GM23248 (cell line): ENCODE measurements at regions not wholly inside any gene's neighbourhood (a gene's known extent, or its start where the extent isn't known, plus 50 kb on each side); places are given as distances from the start of the nearest gene placed in this dataset.
A peak's percentile ranks its signal among the peaks of the same experiment; 100 is the strongest.

ENCODE experiments used
- DNase-seq: peaks from one replicate; pipeline ENCODE4 v3.0.0-alpha.2; 2015
- H2AFZ ChIP-seq: fragments of 200-600 bp; sonication (generic); 2 replicates; pipeline ENCODE4 v1.6.1; 2016; ENCODE audit warnings: antibody characterized with exemption
- H3F3A ChIP-seq: fragments of 200-600 bp; sonication (generic); 2 replicates; pipeline ENCODE4 v1.6.1; 2016; ENCODE audit warnings: mild to moderate bottlenecking, antibody characterized with exemption, mixed run types; ENCODE audit not compliant: insufficient read depth
- H3K27ac ChIP-seq: fragments of 200-600 bp; sonication (generic); 2 replicates; pipeline ENCODE4 v1.5.1; 2016; ENCODE audit warnings: mild to moderate bottlenecking
- H3K27me3 ChIP-seq: fragments of 200-600 bp; sonication (generic); replicated peaks from 2 replicates; pipeline ENCODE4 v1.6.1; 2016; ENCODE audit warnings: mild to moderate bottlenecking; ENCODE audit not compliant: insufficient read depth
- H3K36me3 ChIP-seq: fragments of 200-600 bp; sonication (generic); 2 replicates; pipeline ENCODE4 v1.6.1; 2016; ENCODE audit warnings: low read depth, mild to moderate bottlenecking
- H3K4me1 ChIP-seq: fragments of 200-600 bp; sonication (generic); 2 replicates; pipeline ENCODE4 v1.6.1; 2016; ENCODE audit warnings: mild to moderate bottlenecking; ENCODE audit not compliant: insufficient read depth
- H3K4me2 ChIP-seq: fragments of 200-600 bp; sonication (generic); one replicate; pipeline ENCODE4 v1.6.1; 2016; ENCODE audit warnings: mild to moderate bottlenecking; ENCODE audit not compliant: unreplicated experiment
- H3K4me3 ChIP-seq: fragments of 200-600 bp; sonication (generic); 2 replicates; pipeline ENCODE4 v1.5.1; 2016; ENCODE audit warnings: mild to moderate bottlenecking
- H3K79me2 ChIP-seq: fragments of 200-600 bp; sonication (generic); 2 replicates; pipeline ENCODE4 v1.6.1; 2016; ENCODE audit warnings: mild to moderate bottlenecking; ENCODE audit not compliant: insufficient read depth
- H3K9ac ChIP-seq: fragments of 200-600 bp; sonication (generic); 2 replicates; pipeline ENCODE4 v1.6.1; 2016; ENCODE audit warnings: mild to moderate bottlenecking
- H3K9me2 ChIP-seq: fragments of 200-600 bp; sonication (generic); 2 replicates; pipeline ENCODE4 v1.6.1; 2016; ENCODE audit warnings: mixed run types, mild to moderate bottlenecking, moderate library complexity; ENCODE audit not compliant: insufficient read depth
- H3K9me3 ChIP-seq: fragments of 200-600 bp; sonication (generic); one replicate; pipeline ENCODE4 v1.6.1; 2017; ENCODE audit warnings: low read depth
- H4K20me1 ChIP-seq: fragments of 200-600 bp; sonication (generic); 2 replicates; pipeline ENCODE4 v1.6.0; 2016; ENCODE audit not compliant: insufficient read depth
- EZH2 ChIP-seq: fragments of 200-600 bp; sonication (generic); IDR thresholded peaks from 2 replicates; pipeline ENCODE4 v1.6.1; 2018; ENCODE audit warnings: antibody characterized with exemption, mild to moderate bottlenecking; ENCODE audit not compliant: insufficient read depth, poor library complexity, severe bottlenecking
- EZH2phosphoT487 ChIP-seq: fragments of 200-600 bp; sonication (generic); IDR thresholded peaks from 2 replicates; pipeline ENCODE4 v1.6.1; 2018; ENCODE audit warnings: antibody characterized with exemption, moderate library complexity, mild to moderate bottlenecking, low read depth; ENCODE audit not compliant: insufficient read depth
- WGBS, 2 experiments: methylation state at CpG; one replicate each; pipeline ENCODE4 v1.1.6; 2015 to 2017; ENCODE audit warnings: low lambda C conversion rate in 2 of 2, low coverage in 1 of 2; ENCODE audit errors: missing lambda C conversion rate in 2 of 2; 5-methylcytosine and 5-hydroxymethylcytosine counted together
- in situ Hi-C: fragments of 300-500 bp; cut with MboI; formaldehyde crosslinking; loops from 2 replicates; pipeline ENCODE4 v1.15.0; 2020

DNA sequence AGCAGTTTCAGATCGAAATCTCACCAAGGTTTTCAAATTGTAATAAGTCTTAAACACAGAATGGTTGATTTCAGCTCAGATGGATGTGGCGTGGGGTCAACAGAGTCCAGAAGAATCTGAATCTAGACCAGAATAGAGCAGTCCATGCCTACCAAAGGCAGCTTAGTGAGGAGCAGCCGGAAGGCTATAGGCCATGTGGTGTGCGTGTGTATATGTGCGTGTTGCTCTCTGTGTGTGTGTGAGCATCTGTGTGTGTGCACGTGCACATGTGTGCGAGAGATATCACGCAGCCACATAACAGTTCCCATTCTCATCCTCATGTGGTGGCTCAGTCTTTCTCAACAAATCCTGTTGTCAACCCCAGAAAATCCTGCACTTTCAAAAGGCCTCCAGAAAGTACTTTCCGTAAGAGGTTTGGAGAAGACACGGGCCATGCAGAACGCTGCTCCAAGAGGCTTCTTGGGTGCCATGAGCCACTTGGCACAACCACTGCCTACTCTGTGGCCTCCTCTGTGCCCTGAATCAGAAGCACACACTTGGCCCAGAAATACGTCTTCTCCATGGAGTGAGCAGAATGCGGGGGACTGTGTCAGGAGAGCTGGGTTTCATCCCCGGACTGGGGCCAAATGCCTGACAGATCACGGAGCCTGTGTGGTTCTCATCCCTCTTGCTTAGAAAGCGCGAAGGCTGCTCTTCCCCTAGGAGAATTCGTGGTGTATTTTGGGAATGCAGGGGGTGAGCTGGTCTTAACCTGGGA is 67.3 kb downstream of the ACKR3 start:
- TF ChIP-seq EZH2 = no peak
- TF ChIP-seq EZH2phosphoT487 = no peak
- in situ Hi-C loops = no loop called here
- no peak overlapping the region for H2AFZ ChIP-seq
- DNase-seq = no peak
- H3K4me2 ChIP-seq = no peak overlapping the region
- H3K4me3 ChIP-seq = no peak overlapping the region
- H3K79me2 ChIP-seq = no peaks in the 10 kb centered on the region
- no peak overlapping the region for H3K9ac ChIP-seq
- peaks cover 4% of the 10 kb centered on the region; the same call in 1 of the 2 replicates for H3F3A ChIP-seq
- H3K27me3 ChIP-seq = 0 out of 2 replicates have a peak, but pooled peaks cover 2% of the 10 kb centered on the region
- H3K27ac ChIP-seq = no peak overlapping the region
- H3K9me2 ChIP-seq = no peaks in the 10 kb centered on the region
- no peaks in the 10 kb centered on the region for H3K9me3 ChIP-seq
- peaks cover 3% of the 10 kb centered on the region; the same call in 1 of the 2 replicates for H3K4me1 ChIP-seq
- no peaks in the 10 kb centered on the region for H4K20me1 ChIP-seq
- WGBS, 2 experiments = 62 to 64% methylated on average over 18 of the region's 18 CpGs
- H3K36me3 ChIP-seq = no peaks in the 10 kb centered on the region

- WGBS, 2 experiments = 25 to 29% methylated on average over 6 of the region's 6 CpGs
- Histone ChIP-seq H3K9me2 (no peaks in the 10 kb centered on the region), H2AFZ (no peak overlapping the region), H4K20me1 (no peaks in the 10 kb centered on the region), H3K9me3 (no peaks in the 10 kb centered on the region), H3K27me3 (no peaks in the 10 kb centered on the region), H3K4me1 (peaks cover 10% of the 10 kb centered on the region; the same call in 1 of the 2 replicates), H3F3A (peaks cover 9% of the 10 kb centered on the region), H3K9ac (no peak overlapping the region), H3K4me2 (no peak overlapping the region), H3K79me2 (no peaks in the 10 kb centered on the region), H3K36me3 (no peaks in the 10 kb centered on the region), H3K27ac (no peak overlapping the region), H3K4me3 (no peak overlapping the region)
- DNase-seq = peak; percentile 65
- TF ChIP-seq EZH2phosphoT487 (no peak), EZH2 (no peak)
- in situ Hi-C loops = no loop called here
Observed at GRCh38 chr2:236637686-236638569, 68.3 kb downstream of the ACKR3 start.

DNA sequence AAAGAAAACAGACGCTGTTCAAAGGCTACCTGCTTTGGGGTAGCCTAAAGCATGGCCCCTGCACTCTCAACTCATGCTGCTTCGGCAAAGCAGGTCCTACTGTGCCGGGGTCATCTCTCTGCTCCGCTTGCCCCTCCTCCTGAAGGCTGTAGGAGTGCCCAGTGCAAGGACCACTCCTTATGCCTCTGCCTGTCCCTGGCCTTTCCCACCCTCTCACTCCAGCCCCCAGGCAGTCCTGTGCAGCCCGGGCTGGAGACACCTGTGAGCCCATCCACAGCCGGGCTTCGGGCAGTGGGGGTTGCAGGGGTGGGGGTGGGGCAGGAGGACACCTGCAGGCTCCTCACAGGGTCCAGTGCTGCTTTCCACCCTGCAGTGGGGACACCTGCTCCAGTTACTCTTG is 69.1 kb downstream of the ACKR3 start:
- Histone ChIP-seq H3K4me3 (no peak overlapping the region), H3K79me2 (no peaks in the 10 kb centered on the region), H4K20me1 (no peaks in the 10 kb centered on the region), H3K27ac (no peak overlapping the region), H3K4me1 (peaks cover 18% of the 10 kb centered on the region), H3F3A (peaks cover 15% of the 10 kb centered on the region), H3K9ac (no peak overlapping the region), H2AFZ (no peak overlapping the region), H3K36me3 (no peaks in the 10 kb centered on the region), H3K9me3 (no peaks in the 10 kb centered on the region), H3K4me2 (no peak overlapping the region), H3K27me3 (no peaks in the 10 kb centered on the region), H3K9me2 (no peaks in the 10 kb centered on the region)
- WGBS, 2 experiments = 93 to 96% methylated on average over 7 of the region's 7 CpGs
- DNase-seq = no peak
- TF ChIP-seq EZH2 (no peak), EZH2phosphoT487 (no peak)
- in situ Hi-C loops = no loop called here

GRCh38 chr2:236639461-236640235 is 70.0 kb downstream of the ACKR3 start:
- DNase-seq = no peak
- no peaks in the 10 kb centered on the region for H3K27me3 ChIP-seq
- no peak overlapping the region for H3K9ac ChIP-seq
- in situ Hi-C loops = no loop called here
- H3K9me2 ChIP-seq = no peaks in the 10 kb centered on the region
- no peak overlapping the region for H3K27ac ChIP-seq
- WGBS, 2 experiments = 51 to 54% methylated on average over 7 of the region's 7 CpGs
- H2AFZ ChIP-seq = no peak overlapping the region
- H3F3A ChIP-seq = peaks cover 19% of the 10 kb centered on the region
- H3K4me3 ChIP-seq = no peak overlapping the region
- TF ChIP-seq EZH2phosphoT487 (no peak), EZH2 (no peak)
- no peaks in the 10 kb centered on the region for H3K79me2 ChIP-seq
- H3K4me2 ChIP-seq = no peak overlapping the region
- H3K4me1 ChIP-seq = peaks cover 21% of the 10 kb centered on the region
- H4K20me1 ChIP-seq = no peaks in the 10 kb centered on the region
- H3K36me3 ChIP-seq = no peaks in the 10 kb centered on the region
- no peaks in the 10 kb centered on the region for H3K9me3 ChIP-seq
